ENCODE measurements at regions not wholly inside any gene's neighbourhood (a gene's known extent, or its start where the extent isn't known, plus 50 kb on each side); places are given as distances from the start of the nearest gene placed in this dataset.
A peak's percentile ranks its signal among the peaks of the same experiment; 100 is the strongest.

- Histone ChIP-seq H3K9me3 (no peaks in the 10 kb centered on the region), H3K27ac (no peak overlapping the region), H3K4me3 (no peak overlapping the region), H3K4me1 (no peaks in the 10 kb centered on the region), H3K27me3 (no peaks in the 10 kb centered on the region), H3K36me3 (no peaks in the 10 kb centered on the region)
- ATAC-seq (no peak), DNase-seq (no peak)
- WGBS (ENCODE audit: insufficient coverage, low coverage, low lambda C conversion rate, missing lambda C conversion rate) = 72% methylated on average over 2 of the region's 2 CpGs
- intact Hi-C loops (cut with DNase I) = no loop called here
- TF ChIP-seq POLR2A (IDR thresholded peaks at IDR 0.05) = no peak
- TF ChIP-seq CTCF (IDR thresholded peaks at IDR 0.05) = no peak
Observed at GRCh38 chr13:100962585-100962984, 288.0 kb upstream of the TMTC4 start.

GRCh38 chr13:100961186-100961585 is 286.6 kb upstream of the TMTC4 start:
- Histone ChIP-seq H3K36me3 (no peaks in the 10 kb centered on the region), H3K9me3 (no peaks in the 10 kb centered on the region), H3K4me1 (no peaks in the 10 kb centered on the region), H3K27me3 (no peaks in the 10 kb centered on the region), H3K27ac (no peak overlapping the region), H3K4me3 (no peak overlapping the region)
- intact Hi-C loops (cut with DNase I) = no loop called here
- ATAC-seq = no peak
- 85% methylated on average over 7 of the region's 7 CpGs for WGBS (ENCODE audit: insufficient coverage, low coverage, low lambda C conversion rate, missing lambda C conversion rate)
- no peak for DNase-seq
- no peak for TF ChIP-seq POLR2A (IDR thresholded peaks at IDR 0.05)
- no peak for TF ChIP-seq CTCF (IDR thresholded peaks at IDR 0.05)

- DNase-seq = no peak
- Histone ChIP-seq H3K4me1 (no peaks in the 10 kb centered on the region), H3K9me3 (no peaks in the 10 kb centered on the region), H3K4me3 (no peak overlapping the region), H3K27ac (no peak overlapping the region), H3K36me3 (no peaks in the 10 kb centered on the region), H3K27me3 (no peaks in the 10 kb centered on the region)
- intact Hi-C loops (cut with DNase I) = no loop called here
- ATAC-seq = peak in 1 of 4 donors; percentile 25
- TF ChIP-seq POLR2A (IDR thresholded peaks at IDR 0.05) (no peak), CTCF (IDR thresholded peaks at IDR 0.05) (no peak)
- WGBS (ENCODE audit: insufficient coverage, low coverage, low lambda C conversion rate, missing lambda C conversion rate) = 61% methylated on average over 5 of the region's 5 CpGs
Observed at GRCh38 chr13:100958831-100959230, 284.2 kb upstream of the TMTC4 start.

- H3K27me3 ChIP-seq = no peaks in the 10 kb centered on the region
- H3K4me1 ChIP-seq = no peaks in the 10 kb centered on the region
- 64% methylated on average over 4 of the region's 4 CpGs for WGBS (ENCODE audit: insufficient coverage, low coverage, low lambda C conversion rate, missing lambda C conversion rate)
- ATAC-seq = no peak
- TF ChIP-seq CTCF (IDR thresholded peaks at IDR 0.05) = no peak
- TF ChIP-seq POLR2A (IDR thresholded peaks at IDR 0.05) = no peak
- no peaks in the 10 kb centered on the region for H3K36me3 ChIP-seq
- intact Hi-C loops (cut with DNase I) = no loop called here
- DNase-seq = no peak
- no peaks in the 10 kb centered on the region for H3K9me3 ChIP-seq
- H3K4me3 ChIP-seq = no peak overlapping the region
- no peak overlapping the region for H3K27ac ChIP-seq
Observed at GRCh38 chr13:100957741-100958140, 283.1 kb upstream of the TMTC4 start.
